GM18505 (cell line): ENCODE measurements at regions not wholly inside any gene's neighbourhood (a gene's known extent, or its start where the extent isn't known, plus 50 kb on each side); places are given as distances from the start of the nearest gene placed in this dataset.

Experiments used
- ATAC-seq: cut with Tn5 transposase; IDR thresholded peaks from one replicate; pipeline ENCODE4 v1.9.1; 2021; ENCODE audit not compliant: unreplicated experiment
- POLR2A ChIP-seq: IDR thresholded peaks from 4 replicates; pipeline ENCODE4 v1.6.1; 2011; ENCODE audit warnings: borderline replicate concordance; ENCODE audit not compliant: insufficient read depth, insufficient read length; ENCODE audit errors: extremely low read depth

DNA sequence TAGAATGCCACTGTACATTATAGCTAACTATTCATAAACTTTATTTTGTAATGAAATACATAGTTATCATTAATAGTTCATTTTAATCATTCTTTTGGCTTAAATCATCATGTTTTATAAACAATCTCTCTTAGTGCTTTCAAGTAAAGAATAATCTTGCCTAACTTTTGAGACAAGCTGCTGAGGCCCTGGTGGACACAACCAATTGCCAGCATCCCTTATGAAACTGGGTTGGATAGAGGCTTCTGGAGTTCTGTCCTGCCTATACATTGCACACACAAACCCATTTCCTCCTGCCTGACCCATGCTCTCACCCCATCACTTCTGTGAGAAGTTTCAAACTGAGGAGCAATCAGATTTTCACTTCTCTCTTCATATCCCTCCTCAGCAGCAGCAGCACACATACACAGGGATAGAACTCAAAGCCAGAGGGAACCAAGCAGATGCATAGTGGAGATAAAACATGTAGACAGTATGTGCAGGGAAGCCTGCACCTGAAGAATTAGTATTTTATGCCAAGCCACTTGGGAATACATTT lies 450.0 kb upstream of the SLC14A2 start:
- no peak for ATAC-seq
- no peak for TF ChIP-seq POLR2A

- TF ChIP-seq POLR2A = no peak
- ATAC-seq = no peak
Observed at GRCh38 chr18:45165871-45166270, 449.4 kb upstream of the SLC14A2 start.

GRCh38 chr18:45166341-45166835 lies 448.9 kb upstream of the SLC14A2 start:
- TF ChIP-seq POLR2A = no peak

GRCh38 chr18:45166836-45167551 lies 448.3 kb upstream of the SLC14A2 start:
- no peak for TF ChIP-seq POLR2A
- ATAC-seq = no peak

More at GRCh38 chr18:45166341-45166835, 448.9 kb upstream of the SLC14A2 start:
- no peak for ATAC-seq

GRCh38 chr18:45167631-45168280 lies 447.5 kb upstream of the SLC14A2 start:
- no peak for TF ChIP-seq POLR2A
- ATAC-seq = no peak

DNA sequence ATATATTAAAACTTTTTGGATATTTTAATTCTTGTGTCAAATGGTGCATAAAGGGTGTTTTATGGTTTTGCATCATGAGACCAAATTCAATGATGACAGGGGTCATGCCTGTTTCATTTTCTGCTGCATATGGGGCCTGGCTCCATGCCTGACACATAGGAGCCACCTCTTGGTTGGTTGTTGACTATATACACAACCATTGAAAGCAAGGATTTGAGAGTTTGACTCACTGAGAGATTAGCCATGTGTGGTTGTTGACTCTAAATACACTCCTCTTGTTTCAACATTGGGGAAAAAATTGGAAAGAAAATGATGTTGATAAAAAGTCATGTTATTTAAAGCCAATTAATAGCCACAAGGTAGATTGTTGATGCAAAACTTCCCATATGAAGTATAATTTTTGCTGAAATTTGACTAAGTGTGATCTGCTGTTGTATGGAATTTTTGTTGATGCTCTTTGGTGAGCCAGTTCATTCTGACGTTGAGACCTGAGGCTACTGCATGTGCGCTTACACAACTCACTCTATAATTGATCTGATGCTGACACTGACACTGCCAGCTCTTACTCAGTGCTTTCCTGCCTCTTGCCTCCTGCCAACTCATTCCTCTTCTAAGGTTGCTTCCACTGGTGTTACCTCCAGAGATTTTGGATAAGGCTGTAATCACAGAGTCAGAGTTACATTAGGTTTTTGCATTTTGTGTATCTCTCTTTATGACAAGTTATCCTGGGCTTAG lies 446.2 kb upstream of the SLC14A2 start:
- TF ChIP-seq POLR2A = no peak
- ATAC-seq = no peak

- no peak for ATAC-seq
- TF ChIP-seq POLR2A = no peak
Observed at GRCh38 chr18:45169610-45170009, 445.7 kb upstream of the SLC14A2 start.

- TF ChIP-seq POLR2A = no peak
- no peak for ATAC-seq
Observed at GRCh38 chr18:45171679-45172191, 443.5 kb upstream of the SLC14A2 start.

- ATAC-seq = no peak
- no peak for TF ChIP-seq POLR2A
Observed at GRCh38 chr18:45173327-45173726, 441.9 kb upstream of the SLC14A2 start.

- peak; percentile 58 for ATAC-seq
- TF ChIP-seq POLR2A = no peak
Observed at GRCh38 chr18:45173799-45174519, 441.3 kb upstream of the SLC14A2 start.

DNA sequence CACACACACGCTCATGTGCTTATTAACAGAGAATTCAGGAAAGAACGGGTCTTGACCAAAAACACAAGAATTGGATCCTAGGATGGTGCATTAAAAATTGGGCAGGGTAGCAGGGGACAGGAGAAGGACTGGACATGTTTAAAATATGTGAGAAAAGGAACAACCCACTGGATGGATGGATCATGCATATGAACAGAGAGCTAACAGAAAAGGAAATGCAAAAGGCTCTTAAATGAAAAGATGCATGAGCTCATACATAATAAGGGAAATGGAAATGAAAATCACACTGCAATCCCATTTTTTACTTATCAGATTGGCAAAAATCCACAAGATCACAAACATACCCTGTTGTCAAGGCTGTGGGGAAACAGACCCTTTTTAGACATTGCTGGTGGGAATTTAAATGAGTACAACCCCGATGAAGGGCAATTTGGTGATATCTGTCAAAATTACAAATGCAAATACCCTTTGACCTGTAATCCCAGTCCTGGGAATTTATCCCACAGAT lies 440.6 kb upstream of the SLC14A2 start:
- ATAC-seq = no peak
- no peak for TF ChIP-seq POLR2A

- ATAC-seq = no peak
- no peak for TF ChIP-seq POLR2A
Observed at GRCh38 chr18:45175511-45175910, 439.8 kb upstream of the SLC14A2 start.
